NCI-H128 (cell line): ENCODE measurements at regions not wholly inside any gene's neighbourhood (a gene's known extent, or its start where the extent isn't known, plus 50 kb on each side); places are given as distances from the start of the nearest gene placed in this dataset.
"Not testable (repeated sequence)": the region's sequence is repeated elsewhere in the genome, so short reads cannot be mapped to it uniquely, and the experiment has no call there.

ENCODE experiments used
- DNase-seq: peaks from one replicate; lab custom pipeline; 2025; ENCODE audit not compliant: unreplicated experiment; lab: John Stamatoyannopoulos, UW

GRCh38 chr1:82136351-82136750 is 335.6 kb downstream of the ADGRL2 start:
- DNase-seq: not testable (repeated sequence)

- DNase-seq: no peak
Measured at GRCh38 chr1:82125866-82126265, 325.1 kb downstream of the ADGRL2 start.

- no peak for DNase-seq
Measured at GRCh38 chr1:82125119-82125518, 324.4 kb downstream of the ADGRL2 start.

- no peak for DNase-seq
Measured at GRCh38 chr1:82121421-82121820, 320.7 kb downstream of the ADGRL2 start.

- no peak for DNase-seq
Measured at GRCh38 chr1:82116105-82116504, 315.4 kb downstream of the ADGRL2 start.

GRCh38 chr1:82114887-82115286 is 314.2 kb downstream of the ADGRL2 start:
- no peak for DNase-seq

- no peak for DNase-seq
Measured at GRCh38 chr1:82110366-82111254, 309.9 kb downstream of the ADGRL2 start.

GRCh38 chr1:82108843-82109242 is 308.1 kb downstream of the ADGRL2 start:
- DNase-seq: no peak

GRCh38 chr1:82106672-82107071 is 305.9 kb downstream of the ADGRL2 start:
- no peak for DNase-seq

- no peak for DNase-seq
Measured at GRCh38 chr1:82099170-82099569, 298.4 kb downstream of the ADGRL2 start.

GRCh38 chr1:82094136-82094535 is 293.4 kb downstream of the ADGRL2 start:
- no peak for DNase-seq

GRCh38 chr1:82091729-82092128 is 291.0 kb downstream of the ADGRL2 start:
- DNase-seq: no peak

GRCh38 chr1:82091265-82091664 is 290.5 kb downstream of the ADGRL2 start:
- DNase-seq: no peak

GRCh38 chr1:82090104-82090503 is 289.4 kb downstream of the ADGRL2 start:
- DNase-seq: no peak

- no peak for DNase-seq
Measured at GRCh38 chr1:82086739-82087138, 286.0 kb downstream of the ADGRL2 start.

GRCh38 chr1:82079607-82080006 is 278.9 kb downstream of the ADGRL2 start:
- no peak for DNase-seq

GRCh38 chr1:82073659-82074058 is 272.9 kb downstream of the ADGRL2 start:
- no peak for DNase-seq

- DNase-seq: no peak
Measured at GRCh38 chr1:82073071-82073470, 272.3 kb downstream of the ADGRL2 start.

- no peak for DNase-seq
Measured at GRCh38 chr1:82065916-82066315, 265.2 kb downstream of the ADGRL2 start.

- DNase-seq: no peak
Measured at GRCh38 chr1:82064691-82065090, 264.0 kb downstream of the ADGRL2 start.

GRCh38 chr1:82062206-82062605 is 261.5 kb downstream of the ADGRL2 start:
- no peak for DNase-seq

GRCh38 chr1:82059959-82060358 is 259.2 kb downstream of the ADGRL2 start:
- no peak for DNase-seq

- DNase-seq: no peak
Measured at GRCh38 chr1:82057011-82057410, 256.3 kb downstream of the ADGRL2 start.
